GM19193 (cell line): ENCODE measurements at regions not wholly inside any gene's neighbourhood (a gene's known extent, or its start where the extent isn't known, plus 50 kb on each side); places are given as distances from the start of the nearest gene placed in this dataset.

Experiments
- POLR2A ChIP-seq: IDR thresholded peaks from 4 replicates; pipeline ENCODE4 v1.6.1; 2011; ENCODE audit not compliant: insufficient read depth, insufficient read length; ENCODE audit errors: extremely low read depth

GRCh38 chr6:26739811-26740210 lies 80.3 kb upstream of the ZNF322 start:
- TF ChIP-seq POLR2A: no peak

- TF ChIP-seq POLR2A: no peak
These were observed 83.7 kb upstream of the ZNF322 start for GRCh38 chr6:26743157-26743821.

GRCh38 chr6:26743941-26744699 lies 84.6 kb upstream of the ZNF322 start:
- TF ChIP-seq POLR2A: no peak

- TF ChIP-seq POLR2A: no peak
These were observed 94.7 kb upstream of the ZNF322 start for GRCh38 chr6:26754212-26754611.

GRCh38 chr6:26956601-26957184 lies 290.8 kb upstream of the PRSS16 start:
- TF ChIP-seq POLR2A: peak; percentile 44

GRCh38 chr6:27002447-27002846 lies 245.1 kb upstream of the PRSS16 start:
- TF ChIP-seq POLR2A: no peak

GRCh38 chr6:27007020-27007419 lies 240.5 kb upstream of the PRSS16 start:
- TF ChIP-seq POLR2A: no peak

GRCh38 chr6:27016689-27017088 lies 230.8 kb upstream of the PRSS16 start:
- no peak for TF ChIP-seq POLR2A

- peak; percentile 87 for TF ChIP-seq POLR2A
These were observed 227.6 kb upstream of the PRSS16 start for GRCh38 chr6:27019651-27020552.

- no peak for TF ChIP-seq POLR2A
These were observed 227.0 kb upstream of the PRSS16 start for GRCh38 chr6:27020553-27020880.

GRCh38 chr6:27023664-27024063 lies 223.8 kb upstream of the PRSS16 start:
- TF ChIP-seq POLR2A: no peak

- TF ChIP-seq POLR2A: no peak
These were observed 222.2 kb upstream of the PRSS16 start for GRCh38 chr6:27025351-27025750.

- TF ChIP-seq POLR2A: no peak
These were observed 221.1 kb upstream of the PRSS16 start for GRCh38 chr6:27026361-27026760.

GRCh38 chr6:27031302-27031701 lies 216.2 kb upstream of the PRSS16 start:
- TF ChIP-seq POLR2A: no peak

GRCh38 chr6:27038498-27038897 lies 209.0 kb upstream of the PRSS16 start:
- TF ChIP-seq POLR2A: no peak

GRCh38 chr6:27040244-27041042 lies 207.1 kb upstream of the PRSS16 start:
- TF ChIP-seq POLR2A: no peak
